ENCODE measurements at regions not wholly inside any gene's neighbourhood (a gene's known extent, or its start where the extent isn't known, plus 50 kb on each side); places are given as distances from the start of the nearest gene placed in this dataset.

GRCh38 chr6:22497276-22497675, 72.1 kb upstream of the HDGFL1 start:
- no peak overlapping the region for H3K9ac ChIP-seq (ENCODE audit: insufficient read depth, low read length)
- DNase-seq (ENCODE audit: low read depth in 2 of 2) = no peak
- no peaks in the 10 kb centered on the region for H3K36me3 ChIP-seq (ENCODE audit: control insufficient read depth, insufficient read depth, low read length)
- no peak overlapping the region for H2AFZ ChIP-seq (ENCODE audit: low read length)
- no peaks in the 10 kb centered on the region for H3K9me3 ChIP-seq (ENCODE audit: control insufficient read depth, insufficient read depth, low read depth, low read length)
- H3K27ac ChIP-seq (ENCODE audit: insufficient read depth, low read length) = no peak overlapping the region
- H3K27me3 ChIP-seq (ENCODE audit: control insufficient read depth, insufficient read depth, low read length) = no peaks in the 10 kb centered on the region
- no peak for TF ChIP-seq EZH2 (IDR thresholded peaks at IDR 0.05; ENCODE audit: low read length, missing control alignments)
- no peak for TF ChIP-seq CTCF (conservative IDR thresholded peaks at IDR 0.05 in 1 of 2, IDR thresholded peaks at IDR 0.05 in 1 of 2; ENCODE audit: low read depth in 1 of 2, low read length in 2 of 2)
- no peaks in the 10 kb centered on the region for H3K79me2 ChIP-seq (ENCODE audit: control insufficient read depth, insufficient read depth, low read length)
- no peaks in the 10 kb centered on the region for H3K4me1 ChIP-seq (ENCODE audit: control insufficient read depth, extremely low read depth, insufficient read depth, low read length)
- H4K20me1 ChIP-seq (ENCODE audit: control insufficient read depth, extremely low read depth, insufficient read depth, low read length) = no peaks in the 10 kb centered on the region
- H3K4me2 ChIP-seq (ENCODE audit: extremely low read depth, insufficient read depth, low read length) = no peak overlapping the region
- no peak overlapping the region for H3K4me3 ChIP-seq (replicated peaks in 1 of 4; ENCODE audit: control extremely low read depth in 1 of 4, insufficient read depth in 1 of 4, low read depth in 3 of 4, low read length in 4 of 4)

GRCh38 chr6:22499815-22500214, 69.6 kb upstream of the HDGFL1 start:
- TF ChIP-seq CTCF (conservative IDR thresholded peaks at IDR 0.05 in 1 of 2, IDR thresholded peaks at IDR 0.05 in 1 of 2; ENCODE audit: low read depth in 1 of 2, low read length in 2 of 2) = no peak
- TF ChIP-seq EZH2 (IDR thresholded peaks at IDR 0.05; ENCODE audit: low read length, missing control alignments) = no peak
- Histone ChIP-seq H3K9me3 (ENCODE audit: control insufficient read depth, insufficient read depth, low read depth, low read length) (no peaks in the 10 kb centered on the region), H4K20me1 (ENCODE audit: control insufficient read depth, extremely low read depth, insufficient read depth, low read length) (no peaks in the 10 kb centered on the region), H3K79me2 (ENCODE audit: control insufficient read depth, insufficient read depth, low read length) (no peaks in the 10 kb centered on the region), H3K27me3 (ENCODE audit: control insufficient read depth, insufficient read depth, low read length) (no peaks in the 10 kb centered on the region), H3K9ac (ENCODE audit: insufficient read depth, low read length) (no peak overlapping the region), H3K4me1 (ENCODE audit: control insufficient read depth, extremely low read depth, insufficient read depth, low read length) (no peaks in the 10 kb centered on the region), H2AFZ (ENCODE audit: low read length) (no peak overlapping the region), H3K36me3 (ENCODE audit: control insufficient read depth, insufficient read depth, low read length) (no peaks in the 10 kb centered on the region), H3K27ac (ENCODE audit: insufficient read depth, low read length) (no peak overlapping the region), H3K4me3 (replicated peaks in 1 of 4; ENCODE audit: control extremely low read depth in 1 of 4, insufficient read depth in 1 of 4, low read depth in 3 of 4, low read length in 4 of 4) (no peak overlapping the region), H3K4me2 (ENCODE audit: extremely low read depth, insufficient read depth, low read length) (no peak overlapping the region)
- DNase-seq (ENCODE audit: low read depth in 2 of 2) = no peak

- no peak for DNase-seq (ENCODE audit: low read depth in 2 of 2)
- Histone ChIP-seq H3K79me2 (ENCODE audit: control insufficient read depth, insufficient read depth, low read length) (no peaks in the 10 kb centered on the region), H2AFZ (ENCODE audit: low read length) (no peak overlapping the region), H3K9ac (ENCODE audit: insufficient read depth, low read length) (no peak overlapping the region), H3K27ac (ENCODE audit: insufficient read depth, low read length) (no peak overlapping the region), H3K4me1 (ENCODE audit: control insufficient read depth, extremely low read depth, insufficient read depth, low read length) (no peaks in the 10 kb centered on the region), H3K4me3 (replicated peaks in 1 of 4; ENCODE audit: control extremely low read depth in 1 of 4, insufficient read depth in 1 of 4, low read depth in 3 of 4, low read length in 4 of 4) (no peak overlapping the region), H3K36me3 (ENCODE audit: control insufficient read depth, insufficient read depth, low read length) (no peaks in the 10 kb centered on the region), H3K9me3 (ENCODE audit: control insufficient read depth, insufficient read depth, low read depth, low read length) (no peaks in the 10 kb centered on the region), H3K27me3 (ENCODE audit: control insufficient read depth, insufficient read depth, low read length) (no peaks in the 10 kb centered on the region), H4K20me1 (ENCODE audit: control insufficient read depth, extremely low read depth, insufficient read depth, low read length) (no peaks in the 10 kb centered on the region), H3K4me2 (ENCODE audit: extremely low read depth, insufficient read depth, low read length) (no peak overlapping the region)
- TF ChIP-seq EZH2 (IDR thresholded peaks at IDR 0.05; ENCODE audit: low read length, missing control alignments) = no peak
- no peak for TF ChIP-seq CTCF (conservative IDR thresholded peaks at IDR 0.05 in 1 of 2, IDR thresholded peaks at IDR 0.05 in 1 of 2; ENCODE audit: low read depth in 1 of 2, low read length in 2 of 2)
Observed at GRCh38 chr6:22506496-22506895, 62.9 kb upstream of the HDGFL1 start.
